ENCODE measurements at regions not wholly inside any gene's neighbourhood (a gene's known extent, or its start where the extent isn't known, plus 50 kb on each side); places are given as distances from the start of the nearest gene placed in this dataset.

GRCh38 chr17:20775331-20775730, 195.8 kb downstream of the CDRT15L2 start:
- TF ChIP-seq POLR2AphosphoS5 (IDR thresholded peaks at IDR 0.05): no peak
- no peak for TF ChIP-seq POLR2A (IDR thresholded peaks at IDR 0.05)
- TF ChIP-seq CTCF (IDR thresholded peaks at IDR 0.05 in 8 of 11, conservative IDR thresholded peaks at IDR 0.05 in 3 of 11): no peak

All from spleen (tissue), 7 donors.